DOHH2 (cell line): ENCODE measurements at regions not wholly inside any gene's neighbourhood (a gene's known extent, or its start where the extent isn't known, plus 50 kb on each side); places are given as distances from the start of the nearest gene placed in this dataset.

Experiments used
- H3F3A ChIP-seq: fragments of 200-600 bp; sonication (generic), shearing (Covaris generic); 2 replicates; pipeline ENCODE4 v1.6.0; 2016; ENCODE audit warnings: antibody characterized with exemption, mild to moderate bottlenecking; ENCODE audit not compliant: control insufficient read depth, insufficient read depth
- H3K27ac ChIP-seq: fragments of 200-600 bp; sonication (generic); 2 replicates; pipeline ENCODE4 v1.5.1; 2014; ENCODE audit warnings: low read depth, mild to moderate bottlenecking, low read length, moderate library complexity
- H3K27me3 ChIP-seq: fragments of 200-600 bp; sonication (generic); 2 replicates; pipeline ENCODE4 v1.6.1; 2014; ENCODE audit warnings: mild to moderate bottlenecking, low read length, mixed read lengths; ENCODE audit not compliant: control insufficient read depth
- H3K36me3 ChIP-seq: fragments of 200-600 bp; sonication (generic); 2 replicates; pipeline ENCODE4 v1.6.1; 2014; ENCODE audit warnings: mild to moderate bottlenecking, low read length, moderate library complexity, mixed read lengths; ENCODE audit not compliant: control insufficient read depth
- H3K4me1 ChIP-seq: fragments of 200-600 bp; sonication (generic); 2 replicates; pipeline ENCODE4 v1.6.1; 2014; ENCODE audit warnings: mild to moderate bottlenecking, low read length, mixed read lengths; ENCODE audit not compliant: control insufficient read depth
- H3K4me2 ChIP-seq: fragments of 200-600 bp; sonication (generic); 2 replicates; pipeline ENCODE4 v1.6.0; 2014; ENCODE audit warnings: mild to moderate bottlenecking, low read length, moderate library complexity
- H3K4me3 ChIP-seq: fragments of 200-600 bp; sonication (generic); 2 replicates; pipeline ENCODE4 v1.5.1; 2014; ENCODE audit warnings: mild to moderate bottlenecking, low read length, mixed read lengths
- H3K79me2 ChIP-seq: fragments of 200-600 bp; sonication (generic); 2 replicates; pipeline ENCODE4 v1.6.1; 2014; ENCODE audit warnings: mild to moderate bottlenecking, low read length, mixed read lengths; ENCODE audit not compliant: control insufficient read depth
- H3K9me2 ChIP-seq: fragments of 200-600 bp; sonication (generic); replicated peaks from 2 replicates; pipeline ENCODE4 v1.6.1; 2014; ENCODE audit warnings: mild to moderate bottlenecking, low read length, mixed read lengths; ENCODE audit not compliant: control insufficient read depth
- H3K9me3 ChIP-seq: fragments of 200-600 bp; sonication (generic); 2 replicates; pipeline ENCODE4 v1.6.1; 2014; ENCODE audit warnings: antibody characterized with exemption, low read length, mixed read lengths; ENCODE audit not compliant: control insufficient read depth, insufficient read depth
- H4K20me1 ChIP-seq: fragments of 200-600 bp; sonication (generic); 2 replicates; pipeline ENCODE4 v1.6.0; 2014; ENCODE audit warnings: low read depth, mild to moderate bottlenecking, antibody characterized with exemption, low read length, moderate library complexity; ENCODE audit not compliant: control insufficient read depth, insufficient read depth
- EZH2phosphoT487 ChIP-seq: fragments of 200-600 bp; sonication (generic); IDR thresholded peaks from 2 replicates; pipeline ENCODE4 v1.6.1; 2017; ENCODE audit warnings: borderline replicate concordance, mild to moderate bottlenecking, antibody characterized with exemption, low read length, moderate library complexity, mixed read lengths
- TF ChIP-seq, protein P1 (sequence below): fragments of 200-600 bp; sonication (generic); IDR thresholded peaks from one replicate; pipeline ENCODE4 v1.5.1; 2014; ENCODE audit warnings: antibody characterized with exemption, mild to moderate bottlenecking, low read depth, low read length; ENCODE audit not compliant: poor library complexity, severe bottlenecking

DNA sequence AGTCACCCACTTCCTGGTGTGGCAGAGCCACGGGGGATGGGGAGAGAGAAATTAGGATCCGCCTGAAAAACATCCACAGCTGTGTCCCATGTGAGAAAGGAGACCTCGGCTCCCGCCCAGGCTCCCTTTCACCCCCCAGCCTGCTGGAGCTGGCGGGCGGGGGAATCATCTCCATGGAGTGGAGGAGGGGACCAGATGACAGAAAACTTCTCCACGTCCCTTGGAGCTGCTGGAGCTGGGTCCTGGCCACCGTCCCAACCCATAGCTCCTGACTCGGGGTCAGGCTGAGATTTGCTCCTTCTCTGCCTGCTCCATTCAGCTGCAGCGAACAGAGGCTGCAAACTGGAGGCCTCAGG, 113.8 kb downstream of the CEBPB start:
- TF ChIP-seq, protein P1, sequence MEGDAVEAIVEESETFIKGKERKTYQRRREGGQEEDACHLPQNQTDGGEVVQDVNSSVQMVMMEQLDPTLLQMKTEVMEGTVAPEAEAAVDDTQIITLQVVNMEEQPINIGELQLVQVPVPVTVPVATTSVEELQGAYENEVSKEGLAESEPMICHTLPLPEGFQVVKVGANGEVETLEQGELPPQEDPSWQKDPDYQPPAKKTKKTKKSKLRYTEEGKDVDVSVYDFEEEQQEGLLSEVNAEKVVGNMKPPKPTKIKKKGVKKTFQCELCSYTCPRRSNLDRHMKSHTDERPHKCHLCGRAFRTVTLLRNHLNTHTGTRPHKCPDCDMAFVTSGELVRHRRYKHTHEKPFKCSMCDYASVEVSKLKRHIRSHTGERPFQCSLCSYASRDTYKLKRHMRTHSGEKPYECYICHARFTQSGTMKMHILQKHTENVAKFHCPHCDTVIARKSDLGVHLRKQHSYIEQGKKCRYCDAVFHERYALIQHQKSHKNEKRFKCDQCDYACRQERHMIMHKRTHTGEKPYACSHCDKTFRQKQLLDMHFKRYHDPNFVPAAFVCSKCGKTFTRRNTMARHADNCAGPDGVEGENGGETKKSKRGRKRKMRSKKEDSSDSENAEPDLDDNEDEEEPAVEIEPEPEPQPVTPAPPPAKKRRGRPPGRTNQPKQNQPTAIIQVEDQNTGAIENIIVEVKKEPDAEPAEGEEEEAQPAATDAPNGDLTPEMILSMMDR: no peak
- TF ChIP-seq EZH2phosphoT487: no peak
- no peaks in the 10 kb centered on the region for H3F3A ChIP-seq
- H3K27me3 ChIP-seq: peaks cover 7% of the 10 kb centered on the region
- no peak overlapping the region for H3K4me2 ChIP-seq
- H4K20me1 ChIP-seq: no peaks in the 10 kb centered on the region
- H3K27ac ChIP-seq: no peak overlapping the region
- H3K9me3 ChIP-seq: no peaks in the 10 kb centered on the region
- H3K79me2 ChIP-seq: no peaks in the 10 kb centered on the region
- no peak overlapping the region for H3K4me3 ChIP-seq
- H3K36me3 ChIP-seq: no peaks in the 10 kb centered on the region
- peaks cover 6% of the 10 kb centered on the region for H3K4me1 ChIP-seq
- no peaks in the 10 kb centered on the region for H3K9me2 ChIP-seq

GRCh38 chr20:50304923-50305635, 114.4 kb downstream of the CEBPB start:
- TF ChIP-seq, protein P1: no peak
- no peak for TF ChIP-seq EZH2phosphoT487
- H3K36me3 ChIP-seq: no peaks in the 10 kb centered on the region
- no peaks in the 10 kb centered on the region for H4K20me1 ChIP-seq
- H3F3A ChIP-seq: no peaks in the 10 kb centered on the region
- H3K9me3 ChIP-seq: no peaks in the 10 kb centered on the region
- no peak overlapping the region for H3K4me3 ChIP-seq
- H3K27me3 ChIP-seq: peaks cover 6% of the 10 kb centered on the region
- H3K4me2 ChIP-seq: no peak overlapping the region
- no peaks in the 10 kb centered on the region for H3K79me2 ChIP-seq
- peaks cover 6% of the 10 kb centered on the region for H3K4me1 ChIP-seq
- no peaks in the 10 kb centered on the region for H3K9me2 ChIP-seq
- H3K27ac ChIP-seq: no peak overlapping the region

GRCh38 chr20:50305636-50306477, 115.2 kb downstream of the CEBPB start:
- no peak overlapping the region for H3K4me2 ChIP-seq
- no peaks in the 10 kb centered on the region for H3K9me2 ChIP-seq
- no peaks in the 10 kb centered on the region for H3K9me3 ChIP-seq
- no peaks in the 10 kb centered on the region for H3K36me3 ChIP-seq
- no peak overlapping the region for H3K4me3 ChIP-seq
- H4K20me1 ChIP-seq: no peaks in the 10 kb centered on the region
- H3K27me3 ChIP-seq: 0 out of 2 replicates have a peak, but pooled peaks cover 3% of the 10 kb centered on the region
- peaks cover 6% of the 10 kb centered on the region for H3K4me1 ChIP-seq
- H3K79me2 ChIP-seq: no peaks in the 10 kb centered on the region
- H3F3A ChIP-seq: no peaks in the 10 kb centered on the region
- no peak for TF ChIP-seq EZH2phosphoT487
- TF ChIP-seq, protein P1: no peak
- no peak overlapping the region for H3K27ac ChIP-seq
